Activated B cell treated with CpG ODN at 0.5 μM for 24 hours (primary cell): ENCODE measurements at regions not wholly inside any gene's neighbourhood (a gene's known extent, or its start where the extent isn't known, plus 50 kb on each side); places are given as distances from the start of the nearest gene placed in this dataset.

Source experiments
- ATAC-seq: fragments of 200-7000 bp; cut with Tn5 transposase; one replicate; pipeline ENCODE4 v1.10.0; 2021; ENCODE audit warnings: low read depth, mild to moderate bottlenecking, moderate library complexity
- CTCF ChIA-PET: fragments of 350-600 bp; sonication (Branson Sonifier 250); formaldehyde crosslinking; loops from one replicate; lab custom pipeline; 2021; ENCODE audit warnings: antibody characterized with exemption; lab: Charles Lee
- POLR2A ChIA-PET: fragments of 350-600 bp; sonication (Branson Sonifier 250); formaldehyde crosslinking; loops from one replicate; lab custom pipeline; 2021; ENCODE audit warnings: antibody characterized with exemption; lab: Charles Lee
- DNase-seq: peaks from one replicate; pipeline ENCODE4 v3.0.0; 2022
- H3K27ac Mint-ChIP-seq: one replicate; pipeline ENCODE4 v1.8.0; 2020; ENCODE audit warnings: mixed read lengths
- H3K27me3 Mint-ChIP-seq: one replicate; pipeline ENCODE4 v1.8.0; 2021; ENCODE audit warnings: mixed read lengths
- H3K36me3 Mint-ChIP-seq: one replicate; pipeline ENCODE4 v1.8.0; 2021; ENCODE audit warnings: low read depth, mixed read lengths
- H3K4me1 Mint-ChIP-seq: one replicate; pipeline ENCODE4 v1.8.0; 2021; ENCODE audit warnings: mixed read lengths
- H3K4me3 Mint-ChIP-seq: one replicate; pipeline ENCODE4 v1.8.0; 2020; ENCODE audit warnings: mild to moderate bottlenecking, mixed read lengths
- H3K9me3 Mint-ChIP-seq: one replicate; pipeline ENCODE4 v1.8.0; 2020; ENCODE audit warnings: mixed read lengths
- CTCF ChIP-seq: fragments of 200-600 bp; IDR thresholded peaks from one replicate; pipeline ENCODE4 v1.8.0; 2022; ENCODE audit warnings: antibody characterized with exemption, mild to moderate bottlenecking
- intact Hi-C: fragments of 100-400 bp; cut with micrococcal nuclease; formaldehyde crosslinking; loops from one replicate; pipeline ENCODE4 v1.15.1; 2024

- ChIA-PET POLR2A (no interaction called here), CTCF (no interaction called here)
- intact Hi-C loops, result no loop called here
- no peaks in the 10 kb centered on the region for H3K27me3 Mint-ChIP-seq
- H3K27ac Mint-ChIP-seq, result no peak overlapping the region
- H3K4me1 Mint-ChIP-seq, result no peaks in the 10 kb centered on the region
- H3K36me3 Mint-ChIP-seq, result no peaks in the 10 kb centered on the region
- ATAC-seq (no peak), DNase-seq (no peak)
- TF ChIP-seq CTCF, result no peak
- H3K4me3 Mint-ChIP-seq, result no peak overlapping the region
- peaks cover 9% of the 10 kb centered on the region for H3K9me3 Mint-ChIP-seq
These were observed 127.6 kb upstream of the DAAM1 start for GRCh38 chr14:59060841-59061240.

GRCh38 chr14:59061292-59061691, 127.2 kb upstream of the DAAM1 start:
- ATAC-seq (no peak), DNase-seq (no peak)
- Mint-ChIP-seq H3K4me1 (no peaks in the 10 kb centered on the region), H3K27ac (no peak overlapping the region), H3K27me3 (peaks cover 3% of the 10 kb centered on the region), H3K4me3 (no peak overlapping the region), H3K36me3 (no peaks in the 10 kb centered on the region), H3K9me3 (peaks cover 9% of the 10 kb centered on the region)
- intact Hi-C loops, result no loop called here
- POLR2A ChIA-PET, result no interaction called here
- CTCF ChIA-PET, result no interaction called here
- no peak for TF ChIP-seq CTCF

GRCh38 chr14:59063259-59063658, 125.2 kb upstream of the DAAM1 start:
- no peak overlapping the region for H3K4me3 Mint-ChIP-seq
- DNase-seq (no peak), ATAC-seq (no peak)
- intact Hi-C loops, result no loop called here
- CTCF ChIA-PET, result no interaction called here
- peaks cover 3% of the 10 kb centered on the region for H3K27me3 Mint-ChIP-seq
- H3K4me1 Mint-ChIP-seq, result no peaks in the 10 kb centered on the region
- no peak for TF ChIP-seq CTCF
- H3K36me3 Mint-ChIP-seq, result no peaks in the 10 kb centered on the region
- peaks cover 9% of the 10 kb centered on the region for H3K9me3 Mint-ChIP-seq
- H3K27ac Mint-ChIP-seq, result no peak overlapping the region
- POLR2A ChIA-PET, result no interaction called here

- no peak for TF ChIP-seq CTCF
- ATAC-seq, result no peak
- intact Hi-C loops, result no loop called here
- H3K27me3 Mint-ChIP-seq, result peaks cover 10% of the 10 kb centered on the region
- no peak overlapping the region for H3K27ac Mint-ChIP-seq
- POLR2A ChIA-PET, result no interaction called here
- CTCF ChIA-PET, result no interaction called here
- no peaks in the 10 kb centered on the region for H3K4me1 Mint-ChIP-seq
- DNase-seq, result no peak
- peaks cover 6% of the 10 kb centered on the region for H3K9me3 Mint-ChIP-seq
- no peak overlapping the region for H3K4me3 Mint-ChIP-seq
- H3K36me3 Mint-ChIP-seq, result no peaks in the 10 kb centered on the region
These were observed 121.2 kb upstream of the DAAM1 start for GRCh38 chr14:59067127-59067894.

GRCh38 chr14:59069163-59069854, 119.2 kb upstream of the DAAM1 start:
- Mint-ChIP-seq H3K9me3 (no peaks in the 10 kb centered on the region), H3K27me3 (peaks cover 14% of the 10 kb centered on the region), H3K4me1 (no peaks in the 10 kb centered on the region), H3K27ac (no peak overlapping the region), H3K4me3 (no peak overlapping the region), H3K36me3 (no peaks in the 10 kb centered on the region)
- ChIA-PET CTCF (no interaction called here), POLR2A (no interaction called here)
- intact Hi-C loops, result no loop called here
- no peak for DNase-seq
- ATAC-seq, result no peak
- TF ChIP-seq CTCF, result no peak
